ENCODE measurements at regions not wholly inside any gene's neighbourhood (a gene's known extent, or its start where the extent isn't known, plus 50 kb on each side); places are given as distances from the start of the nearest gene placed in this dataset.
A peak's percentile ranks its signal among the peaks of the same experiment; 100 is the strongest.

DNA sequence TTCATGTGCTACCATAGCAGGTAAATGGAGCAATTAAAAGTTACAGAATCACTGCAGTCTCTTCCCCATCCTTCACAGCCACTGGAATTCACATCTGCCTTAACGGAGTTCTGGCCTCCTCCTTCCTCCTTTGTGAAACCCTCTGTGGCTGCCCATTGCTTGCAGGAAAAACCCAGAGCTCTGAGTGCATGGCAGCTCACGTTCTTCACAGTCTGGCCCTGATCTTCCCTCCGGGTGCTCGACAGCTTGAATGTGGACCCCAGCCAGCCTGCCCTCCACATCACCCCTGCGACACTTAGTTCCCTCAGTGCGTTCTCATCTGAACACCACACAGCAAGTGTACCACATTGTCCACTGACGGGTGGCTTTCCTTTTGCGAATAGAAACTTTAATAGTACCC, 63.2 kb upstream of the RUFY1 start:
- no peak overlapping the region for H3K27ac ChIP-seq
- H3K4me3 ChIP-seq = no peak overlapping the region
- no peaks in the 10 kb centered on the region for H3K36me3 ChIP-seq
- no peak for DNase-seq (ENCODE audit: low read depth in 1 of 2, low spot score in 1 of 2)
- TF ChIP-seq, protein P1, sequence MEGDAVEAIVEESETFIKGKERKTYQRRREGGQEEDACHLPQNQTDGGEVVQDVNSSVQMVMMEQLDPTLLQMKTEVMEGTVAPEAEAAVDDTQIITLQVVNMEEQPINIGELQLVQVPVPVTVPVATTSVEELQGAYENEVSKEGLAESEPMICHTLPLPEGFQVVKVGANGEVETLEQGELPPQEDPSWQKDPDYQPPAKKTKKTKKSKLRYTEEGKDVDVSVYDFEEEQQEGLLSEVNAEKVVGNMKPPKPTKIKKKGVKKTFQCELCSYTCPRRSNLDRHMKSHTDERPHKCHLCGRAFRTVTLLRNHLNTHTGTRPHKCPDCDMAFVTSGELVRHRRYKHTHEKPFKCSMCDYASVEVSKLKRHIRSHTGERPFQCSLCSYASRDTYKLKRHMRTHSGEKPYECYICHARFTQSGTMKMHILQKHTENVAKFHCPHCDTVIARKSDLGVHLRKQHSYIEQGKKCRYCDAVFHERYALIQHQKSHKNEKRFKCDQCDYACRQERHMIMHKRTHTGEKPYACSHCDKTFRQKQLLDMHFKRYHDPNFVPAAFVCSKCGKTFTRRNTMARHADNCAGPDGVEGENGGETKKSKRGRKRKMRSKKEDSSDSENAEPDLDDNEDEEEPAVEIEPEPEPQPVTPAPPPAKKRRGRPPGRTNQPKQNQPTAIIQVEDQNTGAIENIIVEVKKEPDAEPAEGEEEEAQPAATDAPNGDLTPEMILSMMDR (IDR thresholded peaks at IDR 0.05; ENCODE audit: low read depth, low read length) = no peak
- no peaks in the 10 kb centered on the region for H3K27me3 ChIP-seq
- H3K9me3 ChIP-seq (ENCODE audit: low read depth) = no peaks in the 10 kb centered on the region
- peaks cover 11% of the 10 kb centered on the region for H3K4me1 ChIP-seq (ENCODE audit: low read depth)

DNA sequence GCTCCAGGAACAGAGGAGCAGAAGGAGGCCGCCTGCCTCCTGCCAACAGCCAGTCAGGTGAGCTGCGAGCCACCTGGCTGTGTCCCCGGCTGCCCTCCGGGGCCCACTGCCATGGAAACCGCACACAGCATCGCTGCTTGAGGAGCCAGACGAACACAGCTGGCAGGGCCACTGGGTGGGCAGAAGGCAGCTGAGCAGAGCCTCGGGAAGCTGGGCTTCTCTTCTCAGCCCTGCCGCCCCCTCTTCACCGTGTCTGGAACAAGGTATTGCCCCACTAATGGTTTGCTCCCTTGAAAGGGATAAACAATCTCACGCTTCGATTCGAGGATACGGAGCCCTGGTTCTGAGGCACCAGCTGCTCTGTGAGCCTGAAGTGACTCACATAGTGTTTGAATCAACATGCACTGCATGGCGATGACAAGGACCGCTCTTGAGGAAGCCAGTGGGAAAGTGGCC, 63.7 kb upstream of the RUFY1 start:
- H3K27me3 ChIP-seq = no peaks in the 10 kb centered on the region
- TF ChIP-seq, protein P1 (IDR thresholded peaks at IDR 0.05; ENCODE audit: low read depth, low read length) = no peak
- peaks cover 11% of the 10 kb centered on the region for H3K4me1 ChIP-seq (ENCODE audit: low read depth)
- peak; percentile 55 to 72 for DNase-seq (ENCODE audit: low read depth in 1 of 2, low spot score in 1 of 2)
- no peak overlapping the region for H3K4me3 ChIP-seq
- H3K36me3 ChIP-seq = no peaks in the 10 kb centered on the region
- no peak overlapping the region for H3K27ac ChIP-seq
- no peaks in the 10 kb centered on the region for H3K9me3 ChIP-seq (ENCODE audit: low read depth)

DNA sequence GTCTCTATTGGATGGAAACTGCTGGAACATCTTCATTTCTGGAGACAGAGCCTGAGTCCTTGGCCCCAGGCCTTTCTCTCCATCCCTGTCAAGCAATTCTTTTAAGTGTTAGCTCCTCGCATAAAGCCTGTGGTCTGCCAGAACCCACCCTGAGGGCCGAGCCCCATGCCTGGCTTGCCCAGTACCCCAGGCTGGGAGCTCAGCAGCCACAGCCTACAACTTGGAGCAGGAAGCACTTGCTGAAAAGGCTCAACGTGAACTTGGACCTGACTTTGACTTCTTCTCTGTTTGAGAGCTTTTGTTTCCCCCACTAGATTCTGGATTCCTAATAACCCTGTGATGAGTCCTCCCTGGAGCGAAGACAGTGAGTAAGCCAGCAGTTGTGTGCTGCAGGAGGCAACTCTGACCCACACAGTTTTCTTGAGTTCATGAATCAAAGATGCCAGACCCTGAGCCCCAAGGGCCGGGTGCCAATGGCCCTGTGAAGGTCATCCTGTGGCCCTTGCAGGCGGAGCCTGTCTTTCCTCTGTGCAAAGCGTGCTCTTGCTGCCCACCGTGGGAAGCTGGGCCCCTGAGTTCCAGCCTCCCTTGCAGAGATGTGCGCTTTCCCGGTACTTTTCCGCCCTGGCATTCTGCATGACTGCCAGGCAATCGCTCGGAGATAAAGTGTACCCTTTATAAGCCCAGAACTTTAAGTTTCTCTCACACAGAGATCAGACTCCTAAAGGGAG, 64.3 kb upstream of the RUFY1 start:
- TF ChIP-seq, protein P1 (IDR thresholded peaks at IDR 0.05; ENCODE audit: low read depth, low read length) = no peak
- Histone ChIP-seq H3K27me3 (no peaks in the 10 kb centered on the region), H3K4me3 (no peak overlapping the region), H3K4me1 (ENCODE audit: low read depth) (peaks cover 11% of the 10 kb centered on the region), H3K36me3 (no peaks in the 10 kb centered on the region), H3K27ac (no peak overlapping the region), H3K9me3 (ENCODE audit: low read depth) (no peaks in the 10 kb centered on the region)
- peak in 1 of 2 donors; percentile 13 for DNase-seq (ENCODE audit: low read depth in 1 of 2, low spot score in 1 of 2)

DNA sequence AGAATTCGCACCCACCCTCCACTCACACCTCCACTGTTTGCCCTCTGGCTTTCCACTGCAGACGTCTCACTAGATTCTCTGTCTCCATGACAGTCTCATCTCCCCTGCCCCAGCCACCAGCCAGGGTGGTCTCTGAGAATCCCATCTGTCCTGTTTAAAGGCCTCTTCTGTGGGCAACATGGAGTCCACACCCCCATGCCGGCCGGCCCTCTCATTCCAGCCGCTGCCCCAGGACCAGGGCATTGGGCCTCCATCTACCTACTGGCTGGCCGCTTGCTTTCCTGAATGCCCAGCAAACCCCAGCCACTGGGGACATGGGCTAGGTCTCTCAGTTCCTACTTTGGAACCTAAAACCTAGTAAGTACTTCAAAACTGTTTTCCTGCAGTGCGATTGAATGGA, 65.6 kb upstream of the RUFY1 start:
- TF ChIP-seq, protein P1 (IDR thresholded peaks at IDR 0.05; ENCODE audit: low read depth, low read length) = no peak
- Histone ChIP-seq H3K4me1 (ENCODE audit: low read depth) (peaks cover 11% of the 10 kb centered on the region), H3K36me3 (no peaks in the 10 kb centered on the region), H3K9me3 (ENCODE audit: low read depth) (no peaks in the 10 kb centered on the region), H3K4me3 (no peak overlapping the region), H3K27ac (no peak overlapping the region), H3K27me3 (no peaks in the 10 kb centered on the region)
- no peak for DNase-seq (ENCODE audit: low read depth in 1 of 2, low spot score in 1 of 2)

DNA sequence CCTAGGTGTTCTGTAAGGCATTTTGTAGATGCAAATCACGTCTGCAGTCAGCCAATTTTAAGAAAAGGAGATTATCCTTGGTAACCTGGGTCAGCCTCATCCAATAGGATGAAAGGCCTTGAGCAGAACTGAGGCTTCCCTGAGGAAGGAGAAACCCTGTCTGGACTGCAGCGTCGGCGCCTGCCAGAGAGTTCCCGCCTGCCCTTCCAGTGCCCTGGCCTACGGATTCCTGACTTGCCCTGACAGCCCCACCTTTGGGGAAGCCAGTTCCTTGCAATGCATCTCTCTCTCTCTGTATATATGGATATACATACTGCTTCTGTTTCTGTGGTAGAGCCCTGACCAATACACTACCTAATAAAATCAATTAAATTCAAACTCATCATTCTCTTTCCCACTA, 66.2 kb upstream of the RUFY1 start:
- Histone ChIP-seq H3K9me3 (ENCODE audit: low read depth) (no peaks in the 10 kb centered on the region), H3K4me1 (ENCODE audit: low read depth) (peaks cover 11% of the 10 kb centered on the region), H3K27ac (no peak overlapping the region), H3K27me3 (no peaks in the 10 kb centered on the region), H3K4me3 (no peak overlapping the region), H3K36me3 (no peaks in the 10 kb centered on the region)
- no peak for DNase-seq (ENCODE audit: low read depth in 1 of 2, low spot score in 1 of 2)
- TF ChIP-seq, protein P1 (IDR thresholded peaks at IDR 0.05; ENCODE audit: low read depth, low read length) = no peak

Measured in cardiac muscle cell (in vitro differentiated cells and primary cell).